Cerebellar cortex (tissue), 1 donor: ENCODE measurements at regions not wholly inside any gene's neighbourhood (a gene's known extent, or its start where the extent isn't known, plus 50 kb on each side); places are given as distances from the start of the nearest gene placed in this dataset.
"Not testable (repeated sequence)": the region's sequence is repeated elsewhere in the genome, so short reads cannot be mapped to it uniquely, and the experiment has no call there.

Source experiments
- DNase-seq: peaks from one replicate; pipeline ENCODE4 v3.0.0-alpha.2; 2015; ENCODE audit warnings: low spot score

DNA sequence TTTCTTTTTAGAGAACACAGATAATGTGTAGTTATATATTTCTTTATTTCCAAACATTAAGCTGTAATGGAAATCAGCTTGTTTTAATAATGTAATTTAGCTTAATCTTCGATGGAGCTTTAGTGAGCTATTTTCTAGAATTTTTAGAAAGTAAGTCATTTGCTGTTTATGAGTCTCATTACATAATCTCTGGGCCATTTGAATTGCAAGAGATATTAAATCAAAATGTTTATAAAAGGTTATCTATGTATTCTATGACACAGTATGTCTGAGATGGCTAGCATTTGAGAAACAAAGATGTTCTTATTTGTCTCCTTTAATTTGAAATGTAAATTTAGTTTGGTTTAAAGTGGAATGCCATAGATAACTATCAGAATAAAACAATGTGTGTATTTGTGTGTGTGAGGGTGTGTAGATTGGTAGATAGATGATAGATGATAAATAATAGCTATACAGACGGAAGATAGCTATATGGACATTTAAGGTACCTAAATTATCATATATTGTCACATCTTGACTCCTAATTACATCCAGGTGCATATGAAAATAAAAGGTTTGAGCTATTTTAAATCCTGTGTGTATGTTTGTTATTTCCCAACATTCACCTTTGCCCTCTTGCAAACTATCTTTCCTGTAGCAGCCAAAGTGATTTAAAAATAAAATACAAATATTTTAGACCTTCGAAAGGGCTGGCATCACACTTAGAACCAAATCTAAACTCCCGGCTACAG lies 478.0 kb upstream of the KLF6 start:
- no peak for DNase-seq

DNA sequence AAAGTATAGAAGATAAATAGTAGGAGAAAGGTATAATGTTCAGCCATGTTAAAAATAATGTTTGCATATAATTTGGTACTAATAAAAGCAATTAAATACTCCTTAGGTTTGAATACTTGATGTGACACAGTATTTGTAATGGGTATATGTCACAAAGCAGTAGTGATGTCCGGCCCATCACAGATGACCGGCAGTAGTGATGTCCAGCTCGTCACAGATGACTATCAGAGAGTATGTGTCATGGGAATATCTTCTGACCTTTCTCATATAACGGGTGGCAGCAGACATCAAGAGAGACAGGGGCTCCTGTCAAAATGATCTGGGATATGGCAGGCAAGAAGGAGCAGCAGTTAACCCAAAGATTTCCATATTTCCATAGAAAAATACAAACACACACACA lies 477.4 kb upstream of the KLF6 start:
- no peak for DNase-seq

DNA sequence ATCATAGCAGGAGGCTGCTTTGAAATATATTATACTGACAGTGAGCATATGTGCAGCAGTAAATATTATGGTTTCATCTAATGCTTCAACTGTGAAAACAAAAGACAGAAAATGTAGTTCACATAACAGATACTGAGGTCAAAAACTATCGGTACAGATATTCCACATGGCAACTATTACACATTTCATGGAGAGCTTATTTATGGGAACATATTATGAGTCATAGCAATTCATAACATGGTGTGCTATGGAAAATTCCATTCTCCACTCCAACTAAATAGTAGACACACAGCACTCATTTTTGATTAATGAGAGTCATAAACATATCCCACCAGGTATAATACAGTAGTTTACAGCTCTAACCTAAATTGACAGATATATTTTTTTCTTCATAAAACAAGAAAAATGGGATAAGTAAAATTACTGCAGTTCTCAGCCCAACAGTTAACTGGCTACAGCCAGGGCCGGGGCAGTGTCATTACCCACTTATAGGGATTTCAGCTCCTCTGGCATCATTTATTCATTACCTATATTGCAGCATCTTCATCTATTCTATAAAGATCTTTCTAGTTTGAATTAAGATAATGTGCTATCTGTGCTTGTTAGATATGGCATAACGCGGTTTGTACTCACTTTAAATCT lies 475.6 kb upstream of the KLF6 start:
- no peak for DNase-seq

DNA sequence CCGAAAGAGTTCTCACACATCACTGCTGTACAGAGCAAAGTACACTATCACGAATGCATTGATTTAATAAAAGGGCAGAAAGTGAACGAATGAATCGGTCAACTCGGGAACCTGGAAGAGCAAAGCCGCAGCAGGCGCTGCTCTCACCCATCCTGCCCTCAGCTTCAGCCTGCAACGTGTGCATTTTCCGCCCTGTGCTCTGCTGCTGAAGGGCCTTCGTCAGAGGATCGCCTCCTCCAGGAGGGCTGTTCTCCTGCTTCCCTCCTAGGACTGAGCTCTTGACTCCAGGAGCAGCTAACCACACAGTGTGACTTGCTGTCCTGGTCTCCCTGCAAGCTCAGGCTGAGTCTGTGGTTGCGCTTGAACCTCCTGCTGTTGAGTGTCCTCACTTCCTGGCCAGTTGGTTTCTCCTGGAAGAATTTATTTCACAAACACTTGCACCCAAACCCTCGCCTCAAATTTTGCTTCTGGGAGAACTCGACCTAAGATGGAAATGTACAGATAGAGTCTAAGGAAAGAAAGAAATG lies 473.0 kb upstream of the KLF6 start:
- no peak for DNase-seq

DNA sequence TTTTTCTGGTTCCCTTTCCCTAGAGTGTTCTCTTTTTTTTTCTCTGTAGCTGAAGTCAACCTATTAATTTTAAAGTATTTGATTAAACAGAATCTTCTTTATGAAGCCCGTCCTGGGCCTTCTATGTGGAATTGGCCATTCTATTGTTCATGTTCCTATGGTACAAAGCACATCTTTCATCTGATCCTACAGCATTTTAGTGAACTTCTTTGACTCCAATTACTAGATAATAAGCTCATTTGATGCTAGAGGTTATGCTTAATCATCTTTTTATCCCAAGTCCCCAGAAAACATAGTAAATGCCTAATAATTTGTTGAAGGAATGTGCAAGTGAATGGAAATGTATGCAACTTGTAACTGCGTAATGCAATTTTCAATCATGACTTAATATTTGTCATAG lies 472.0 kb upstream of the KLF6 start:
- DNase-seq = no peak

DNA sequence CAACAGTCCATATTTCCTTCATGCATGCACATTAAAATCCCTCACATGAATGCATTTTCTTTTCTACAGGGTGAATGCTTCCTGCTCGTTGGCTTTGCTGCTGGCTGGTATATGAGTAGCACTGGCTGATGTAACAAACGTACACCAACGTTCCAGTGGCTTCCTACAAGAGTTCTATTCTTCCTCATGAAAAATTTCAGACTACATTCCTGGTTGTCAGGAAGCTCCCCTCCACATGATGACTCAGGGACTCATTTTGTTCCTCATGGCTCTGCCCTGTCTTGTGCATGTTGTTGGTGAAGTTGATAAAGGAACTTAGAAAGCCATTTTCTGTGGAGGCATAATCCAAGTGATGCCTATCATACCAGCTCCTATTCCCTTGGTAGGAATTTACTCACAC lies 470.7 kb upstream of the KLF6 start:
- DNase-seq = no peak

DNA sequence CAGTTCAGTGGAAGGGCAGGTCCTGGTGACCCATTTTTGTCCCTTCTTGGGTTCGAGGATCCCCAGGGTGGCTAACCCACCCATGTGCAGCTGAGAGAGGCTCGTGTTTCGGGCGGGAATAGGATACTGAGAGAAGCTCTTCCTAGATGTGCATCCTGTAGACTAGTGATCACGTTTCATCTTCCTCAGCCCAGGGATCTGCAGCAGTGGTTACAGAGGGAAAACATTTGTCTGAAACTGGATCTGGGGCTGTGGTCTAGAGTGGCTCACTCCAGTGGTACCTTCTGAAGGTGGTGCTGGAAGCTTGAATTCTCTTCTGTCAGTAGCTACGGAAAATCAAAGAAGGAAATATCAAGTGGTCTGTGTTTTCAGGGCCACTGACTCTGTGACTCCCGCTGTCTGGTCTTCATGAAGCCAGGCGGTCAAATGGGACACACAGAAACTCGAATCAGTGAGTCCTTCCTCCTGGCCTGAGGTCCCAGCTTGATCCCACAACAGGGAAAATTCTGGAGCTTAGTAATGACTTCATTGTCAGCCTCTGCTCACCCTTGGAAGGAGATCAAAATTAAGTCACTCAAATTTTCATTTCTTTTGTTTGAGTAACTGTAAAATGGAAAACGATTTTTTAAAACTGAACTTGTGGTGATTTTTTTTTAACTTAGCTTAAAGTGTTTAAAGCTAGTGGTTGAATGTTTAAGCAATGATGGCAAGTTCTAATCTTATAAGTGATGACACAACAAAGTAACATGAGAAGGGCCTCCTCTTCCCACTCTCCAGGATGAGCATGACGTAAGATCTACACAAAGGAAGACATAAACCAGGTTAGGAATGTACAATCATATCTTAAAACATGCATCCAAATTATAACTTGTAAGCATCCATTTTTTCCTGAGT lies 469.3 kb upstream of the KLF6 start:
- no peak for DNase-seq

DNA sequence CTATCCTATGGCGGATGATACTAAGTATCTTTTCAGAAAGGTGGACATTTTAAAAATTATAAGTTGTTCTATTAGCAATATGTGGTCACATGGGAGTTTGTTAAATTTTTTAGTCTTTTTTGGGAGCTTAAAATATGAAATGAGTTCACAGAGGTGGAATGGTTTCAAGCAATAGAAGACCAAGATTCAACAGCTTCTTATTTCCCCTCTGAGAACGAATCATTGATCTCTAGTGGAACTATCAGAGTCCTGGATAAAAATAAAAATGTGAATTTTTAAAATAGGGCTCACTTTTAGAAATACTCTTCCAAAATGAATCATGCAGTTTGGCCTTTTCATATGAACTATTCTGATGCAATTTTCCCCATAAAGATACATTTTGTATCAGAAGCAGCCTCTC lies 467.7 kb upstream of the KLF6 start:
- DNase-seq = no peak

DNA sequence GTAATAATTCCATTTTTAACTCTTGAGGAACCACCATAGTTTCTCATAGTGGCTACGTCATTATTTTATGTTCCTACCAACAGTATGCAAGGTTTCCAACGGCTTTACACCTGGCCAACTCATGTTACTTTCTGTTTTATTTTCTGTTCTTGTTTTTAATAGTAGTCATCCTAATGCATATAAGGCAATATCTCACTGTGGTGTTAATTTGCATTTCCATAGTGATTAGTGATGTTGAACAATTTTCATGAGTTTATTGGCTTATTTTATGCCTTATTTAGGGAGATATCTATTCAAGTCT lies 465.5 kb upstream of the KLF6 start:
- no peak for DNase-seq

DNA sequence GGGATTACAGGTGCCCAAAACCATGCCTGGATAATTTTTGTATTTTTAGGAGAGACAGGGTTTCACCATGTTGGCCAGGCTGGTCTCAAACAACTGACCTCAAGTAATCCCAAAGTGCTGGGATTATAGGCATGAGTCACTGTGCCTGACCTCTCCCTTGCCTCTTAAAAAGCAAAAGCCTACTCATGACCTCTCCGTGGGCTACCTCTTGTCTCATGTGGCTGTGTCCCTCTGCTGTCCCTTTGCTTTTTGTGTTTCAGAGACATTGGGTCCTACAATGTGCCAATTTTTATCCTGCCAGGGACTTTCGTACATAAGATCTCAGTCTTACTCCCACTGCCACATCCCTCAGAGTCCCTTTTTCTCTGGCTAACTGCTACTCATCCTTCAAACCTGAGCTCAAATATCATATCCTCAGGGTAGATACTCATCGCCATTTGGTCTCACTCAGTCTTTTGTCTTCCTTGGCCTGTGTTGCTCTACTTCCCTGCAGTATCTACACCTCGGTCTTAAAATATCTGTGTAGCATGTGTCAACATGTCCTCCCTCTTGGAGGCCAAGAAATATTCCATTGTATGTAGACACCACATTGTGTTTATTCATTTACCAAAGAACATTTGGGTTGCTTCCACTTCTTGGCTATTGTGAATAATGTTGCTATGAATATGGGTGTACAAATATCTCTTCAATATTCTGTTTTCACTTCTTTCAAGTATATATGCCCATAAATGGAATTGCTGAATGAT lies 465.0 kb upstream of the KLF6 start:
- no peak for DNase-seq

DNA sequence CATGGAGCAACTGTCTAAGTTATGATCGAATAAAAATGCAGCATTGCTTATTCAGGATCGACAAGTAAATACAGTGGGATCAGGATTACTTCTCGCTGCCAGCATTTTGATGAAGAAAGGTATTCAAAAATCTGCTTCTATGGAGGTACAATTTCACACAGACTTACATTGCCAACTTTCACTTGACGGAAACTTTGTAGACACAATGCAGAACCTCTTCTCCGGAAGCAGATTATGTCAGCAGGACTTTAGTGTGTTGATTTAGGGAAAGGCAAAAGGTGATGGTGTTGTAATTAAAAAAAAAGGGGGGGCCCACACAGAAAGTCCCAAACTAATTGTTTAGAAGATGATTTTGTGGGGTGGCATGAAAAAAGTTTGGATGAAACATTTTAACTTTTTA lies 462.4 kb upstream of the KLF6 start:
- no peak for DNase-seq

DNA sequence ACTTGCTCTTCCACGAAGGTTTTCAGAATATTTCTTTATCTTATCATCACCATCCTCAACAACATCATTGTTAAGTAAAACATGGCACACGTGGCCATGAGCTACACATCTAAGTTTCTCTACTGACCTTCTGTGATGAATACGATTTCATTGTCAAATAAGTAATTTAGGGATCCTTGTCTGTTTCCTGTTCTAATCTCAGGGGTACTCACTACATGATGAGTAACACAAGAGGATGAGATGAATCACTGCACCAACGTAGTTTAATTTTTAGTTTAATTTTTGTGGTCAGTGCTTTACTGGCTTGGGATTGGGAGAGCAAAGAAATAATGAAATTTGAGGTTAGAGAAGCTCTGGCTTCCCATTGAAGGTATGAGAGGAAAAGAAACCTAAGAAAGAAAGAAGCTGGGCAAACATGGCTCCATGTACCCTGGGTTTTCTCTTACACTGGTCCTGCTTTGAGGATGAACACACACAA lies 461.9 kb upstream of the KLF6 start:
- no peak for DNase-seq

DNA sequence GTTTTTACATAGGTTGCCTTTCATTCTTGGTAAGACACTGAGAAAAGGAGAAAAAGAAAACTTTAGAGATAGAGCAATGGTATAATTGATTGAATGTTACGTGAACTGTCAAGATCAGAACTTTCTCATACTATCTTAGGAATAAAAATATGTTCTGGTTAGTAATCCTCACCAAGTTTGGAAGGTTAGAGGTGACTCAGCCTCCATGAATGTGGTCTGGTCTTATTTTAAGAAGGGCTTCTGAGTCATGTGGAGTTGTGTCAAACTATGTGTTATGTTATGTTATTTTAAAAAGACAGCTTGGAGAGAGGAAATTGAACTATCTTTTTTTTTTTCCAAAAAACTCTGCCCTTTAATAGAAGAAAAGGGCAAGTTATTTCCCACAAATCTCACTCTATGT lies 458.6 kb upstream of the KLF6 start:
- DNase-seq = no peak

DNA sequence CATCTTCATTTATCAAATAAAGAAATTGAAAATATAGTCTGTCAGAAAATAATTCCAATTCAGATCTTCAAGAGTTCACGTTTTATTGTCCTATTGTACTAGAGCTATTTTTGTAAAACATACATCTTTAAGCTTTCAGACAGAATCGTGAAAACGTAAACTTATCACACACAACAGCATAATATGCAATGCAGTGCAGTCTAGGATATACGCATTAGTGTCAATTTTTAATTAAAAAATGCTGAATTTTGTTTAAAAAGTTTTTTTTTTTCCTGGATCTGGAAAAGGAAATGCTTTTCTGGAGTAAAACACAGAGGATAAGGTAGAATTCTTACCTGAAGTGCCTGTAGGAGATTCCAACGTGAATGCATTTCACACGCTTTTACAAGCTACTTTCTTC lies 458.2 kb upstream of the KLF6 start:
- DNase-seq = no peak

DNA sequence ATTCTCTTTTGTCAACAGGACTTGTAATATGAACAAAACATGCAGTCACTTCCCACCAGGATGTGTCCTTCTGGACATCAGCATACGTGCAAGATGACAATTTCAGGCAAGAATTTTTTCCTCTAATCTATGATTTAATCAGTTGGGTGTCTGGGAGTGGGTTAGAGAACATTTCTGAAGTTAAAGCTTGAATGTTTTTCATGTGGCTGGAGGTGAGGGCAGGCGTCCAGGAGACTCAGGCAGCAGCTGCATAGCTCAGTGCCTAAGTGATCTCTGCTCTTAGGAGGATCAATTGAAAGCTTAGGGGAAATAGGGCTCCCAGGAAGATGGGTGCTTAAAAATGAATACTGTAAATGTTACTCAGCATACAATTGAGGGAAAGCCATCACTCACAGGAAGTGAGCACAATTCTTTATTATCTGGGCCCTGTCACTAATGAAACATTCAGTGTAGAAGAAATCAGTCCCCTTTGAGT lies 457.6 kb upstream of the KLF6 start:
- DNase-seq = no peak

DNA sequence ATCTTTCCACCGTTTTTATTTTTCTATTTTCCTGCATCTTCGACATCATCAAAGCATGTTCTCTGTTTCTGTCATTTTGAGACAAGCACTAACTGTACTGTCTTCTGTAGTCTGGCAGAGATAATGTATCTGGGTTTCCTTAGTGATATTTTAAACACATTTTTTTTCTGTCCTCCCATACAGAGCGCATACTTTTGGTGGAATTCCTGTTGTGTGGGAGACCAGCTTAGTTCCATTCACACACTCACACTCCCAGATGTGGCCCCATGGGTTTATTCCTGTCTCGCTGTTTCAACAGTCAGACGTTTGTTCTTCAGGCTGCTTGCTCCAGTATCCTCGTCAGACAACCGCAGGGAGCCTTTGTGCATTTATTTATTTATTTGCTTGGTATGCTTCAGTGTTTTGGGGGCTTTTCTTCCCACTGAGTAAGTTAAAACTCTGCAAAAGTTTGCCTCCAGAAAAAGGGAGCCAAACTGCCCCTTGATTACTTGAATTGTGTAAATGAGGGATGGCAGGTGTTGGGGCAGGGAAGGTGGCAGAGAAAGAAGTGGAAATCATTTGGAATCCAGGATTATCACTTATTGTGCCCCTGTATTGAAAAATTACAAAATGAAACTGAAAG lies 456.8 kb upstream of the KLF6 start:
- DNase-seq = no peak

DNA sequence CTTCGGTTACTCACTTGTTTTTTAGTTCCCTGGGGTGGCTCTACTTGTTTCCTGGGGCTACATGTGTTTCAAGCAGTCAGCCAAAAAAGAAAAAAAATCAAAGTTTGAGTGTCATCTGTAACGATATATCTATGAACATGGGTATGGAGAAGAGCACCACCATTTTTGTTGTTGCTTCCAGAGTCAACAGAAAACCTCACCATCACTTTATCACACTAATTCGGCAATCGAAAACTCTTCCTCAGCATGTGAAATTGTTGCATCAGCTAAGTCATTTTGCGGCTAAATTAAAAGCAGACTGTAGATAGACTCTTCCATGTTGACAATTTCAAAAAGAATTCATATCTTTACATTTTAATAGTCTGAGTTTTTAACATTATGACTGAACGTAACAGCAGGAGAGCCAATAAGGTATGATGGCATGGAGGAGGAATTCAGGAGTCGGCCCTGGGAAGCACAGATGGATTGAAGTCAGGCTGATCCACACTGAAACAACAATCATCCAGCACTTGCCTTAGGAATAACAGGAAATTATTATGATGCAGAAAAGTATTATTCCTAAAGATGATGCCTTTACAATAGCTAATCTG lies 455.7 kb upstream of the KLF6 start:
- no peak for DNase-seq

DNA sequence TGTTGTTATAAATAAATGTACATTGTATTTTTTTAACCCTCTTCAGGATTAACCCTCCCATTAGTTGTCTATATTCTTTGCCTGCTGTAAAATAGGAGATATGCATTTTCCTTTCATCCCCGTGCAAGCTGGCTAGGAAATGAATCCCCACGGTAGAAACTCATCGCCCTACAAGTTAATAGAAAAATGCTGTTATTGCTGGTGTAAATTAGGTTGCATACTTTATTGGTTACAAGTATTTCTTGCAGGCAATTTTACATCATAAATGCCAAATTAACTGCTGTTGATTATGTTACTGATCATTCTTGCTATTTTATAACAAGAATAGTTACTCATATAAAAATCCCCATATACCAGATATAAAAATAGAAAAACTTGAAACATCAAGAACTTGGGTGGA lies 454.2 kb upstream of the KLF6 start:
- no peak for DNase-seq

DNA sequence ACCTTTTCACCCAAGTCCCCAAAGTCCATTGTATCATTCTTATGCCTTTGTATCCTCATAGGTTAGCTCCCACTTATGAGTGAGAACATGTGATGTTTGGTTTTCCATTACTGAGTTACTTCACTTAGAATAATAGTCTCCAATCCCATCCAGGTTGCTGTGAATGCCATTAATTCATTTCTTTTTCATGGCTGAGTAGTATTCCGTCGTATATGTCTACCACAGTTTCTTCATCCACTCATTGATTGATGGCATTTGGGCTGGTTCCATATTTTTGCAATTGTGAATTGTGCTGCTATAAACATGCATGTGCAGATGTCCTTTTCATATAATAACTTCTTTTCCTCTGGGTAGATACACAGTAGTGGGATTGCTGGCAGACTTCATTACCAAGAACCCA lies 451.9 kb upstream of the KLF6 start:
- DNase-seq = not testable (repeated sequence)

DNA sequence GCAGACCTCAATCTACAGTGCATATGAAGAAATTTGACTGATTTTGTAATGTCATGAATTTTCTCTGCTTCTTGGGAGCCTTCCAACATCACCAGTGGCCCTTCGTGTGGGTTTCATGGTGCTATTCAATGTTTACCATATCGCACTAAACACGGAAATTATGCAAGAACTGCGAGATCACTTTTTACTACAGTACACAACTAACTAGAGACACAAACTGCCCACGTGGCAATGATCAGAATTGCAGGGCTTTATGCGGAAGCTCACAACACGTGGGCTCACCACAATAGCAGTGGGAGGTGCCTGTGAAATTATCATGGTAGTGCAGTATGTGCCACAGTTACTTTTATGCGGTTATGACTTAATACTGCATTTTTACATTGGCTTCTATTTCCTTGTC lies 449.7 kb upstream of the KLF6 start:
- no peak for DNase-seq

DNA sequence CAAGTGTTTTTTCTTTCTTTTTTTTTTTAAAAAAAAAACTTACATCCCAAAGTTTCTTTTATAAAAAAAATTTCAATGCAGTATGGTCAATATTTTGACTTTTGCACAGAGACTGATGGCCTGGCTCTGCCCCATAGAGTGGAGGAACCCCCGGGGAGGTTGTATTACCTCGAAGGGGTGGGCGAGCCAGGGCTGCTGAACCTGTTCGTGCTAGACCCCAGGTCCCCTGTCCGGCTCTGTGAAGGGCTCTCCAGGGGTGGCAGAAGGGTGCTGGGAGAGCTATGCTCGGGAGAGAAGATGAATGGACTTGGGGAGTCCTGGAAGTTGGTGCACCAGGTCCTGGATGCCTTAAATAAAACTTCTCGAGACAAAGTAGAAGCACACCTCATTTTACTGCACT lies 446.4 kb upstream of the KLF6 start:
- no peak for DNase-seq
